IMR-90 (cell line): ENCODE measurements at regions not wholly inside any gene's neighbourhood (a gene's known extent, or its start where the extent isn't known, plus 50 kb on each side); places are given as distances from the start of the nearest gene placed in this dataset.

ENCODE experiments used
- ATAC-seq: fragments of 200-7000 bp; cut with Tn5 transposase; 2 replicates; pipeline ENCODE4 v1.9.1; 2020; ENCODE audit warnings: low read depth, mild to moderate bottlenecking, moderate library complexity
- BruUV-seq: library from RNA; stranded (reverse); fragments of 400-500 nt; replicated peaks from 2 replicates; lab custom pipeline; 2021; lab: Mats Ljungman, UMichigan
- CTCF ChIA-PET: fragments of 300-600 bp; formaldehyde crosslinking; extraction: SDS; loops from one replicate; lab custom pipeline; 2021; ENCODE audit warnings: antibody characterized with exemption; lab: Yijun Ruan, JAX
- POLR2A ChIA-PET: fragments of 300-600 bp; sonication (Branson Sonifier 250); formaldehyde crosslinking; loops from one replicate; lab custom pipeline; 2022; ENCODE audit warnings: antibody characterized with exemption; ENCODE audit not compliant: unreplicated experiment; lab: Charles Lee
- DNase-seq: peaks from one replicate; pipeline ENCODE4 v3.0.0; 2013
- H2AFZ ChIP-seq: replicated peaks from 2 replicates; pipeline ENCODE3; 2013; ENCODE audit warnings: low read length, mild to moderate bottlenecking; ENCODE audit not compliant: poor library complexity
- H2AK5ac ChIP-seq: 2 replicates; pipeline ENCODE4 v1.6.1; 2013; ENCODE audit warnings: low read depth, low read length, inconsistent platforms
- H2AK9ac ChIP-seq: replicated peaks from 2 replicates; pipeline ENCODE3; 2013; ENCODE audit warnings: mild to moderate bottlenecking, low read depth, low read length, moderate library complexity; ENCODE audit not compliant: poor library complexity
- H2BK120ac ChIP-seq: 2 replicates; pipeline ENCODE4 v1.6.1; 2013; ENCODE audit warnings: low read depth, low read length, inconsistent platforms
- H2BK15ac ChIP-seq: 3 replicates; pipeline ENCODE4 v1.6.1; 2013; ENCODE audit warnings: low read depth, low read length, inconsistent platforms
- H2BK20ac ChIP-seq: 2 replicates; pipeline ENCODE4 v1.6.1; 2013; ENCODE audit warnings: low read depth, mild to moderate bottlenecking, inconsistent platforms, low read length, moderate library complexity
- H2BK5ac ChIP-seq: 2 replicates; pipeline ENCODE4 v1.6.1; 2013; ENCODE audit warnings: mild to moderate bottlenecking, low read depth, low read length, inconsistent platforms; ENCODE audit not compliant: poor library complexity, severe bottlenecking
- H3K14ac ChIP-seq: replicated peaks from 2 replicates; pipeline ENCODE4 v1.6.1; 2013; ENCODE audit warnings: low read depth, low read length, inconsistent platforms
- H3K18ac ChIP-seq: 2 replicates; pipeline ENCODE4 v1.6.1; 2013; ENCODE audit warnings: low read depth, low read length, control low read depth
- H3K23ac ChIP-seq: 2 replicates; pipeline ENCODE4 v1.6.1; 2013; ENCODE audit warnings: low read depth, low read length, inconsistent platforms
- H3K27ac ChIP-seq: 2 replicates; pipeline ENCODE4 v1.5.1; 2013; ENCODE audit warnings: mild to moderate bottlenecking, control low read depth, low read length; ENCODE audit not compliant: insufficient read depth
- H3K27me3 ChIP-seq: 2 replicates; pipeline ENCODE4 v1.6.1; 2013; ENCODE audit warnings: low read length; ENCODE audit not compliant: control insufficient read depth, insufficient read depth
- H3K36me3 ChIP-seq: 2 replicates; pipeline ENCODE4 v1.6.1; 2013; ENCODE audit warnings: low read length, mixed read lengths; ENCODE audit not compliant: control insufficient read depth, insufficient read depth
- H3K4ac ChIP-seq: 2 replicates; pipeline ENCODE4 v1.6.1; 2013; ENCODE audit warnings: low read depth, low read length, inconsistent platforms
- H3K4me1 ChIP-seq: 2 replicates; pipeline ENCODE4 v1.6.1; 2013; ENCODE audit warnings: low read length, mixed read lengths; ENCODE audit not compliant: control insufficient read depth, insufficient read depth
- H3K4me2 ChIP-seq: 2 replicates; pipeline ENCODE4 v1.6.1; 2013; ENCODE audit warnings: low read depth, mild to moderate bottlenecking, control low read depth, low read length, moderate library complexity
- H3K4me3 ChIP-seq: 2 replicates; pipeline ENCODE4 v1.5.1; 2013; ENCODE audit warnings: low read depth, mild to moderate bottlenecking, control low read depth, low read length, moderate library complexity; ENCODE audit not compliant: insufficient read depth
- H3K56ac ChIP-seq: 2 replicates; pipeline ENCODE4 v1.6.1; 2013; ENCODE audit warnings: low read length, inconsistent platforms; ENCODE audit not compliant: insufficient read depth; ENCODE audit errors: extremely low read depth
- H3K79me1 ChIP-seq, 2 experiments: 2 replicates each; pipeline ENCODE4 v1.6.1; 2013; ENCODE audit warnings: low read length in 2 of 2, inconsistent platforms in 1 of 2, low read depth in 1 of 2
- H3K9ac ChIP-seq: 2 replicates; pipeline ENCODE4 v1.6.1; 2013; ENCODE audit warnings: low read depth, low read length, control low read depth
- H3K9me1 ChIP-seq: 2 replicates; pipeline ENCODE4 v1.6.1; 2013; ENCODE audit warnings: low read length, inconsistent platforms; ENCODE audit not compliant: insufficient read depth
- H3K9me3 ChIP-seq: 2 replicates; pipeline ENCODE4 v1.6.1; 2013; ENCODE audit warnings: low read length; ENCODE audit not compliant: control insufficient read depth, insufficient read depth
- H4K20me1 ChIP-seq: 2 replicates; pipeline ENCODE4 v1.6.1; 2013; ENCODE audit warnings: low read length, inconsistent platforms; ENCODE audit not compliant: insufficient read depth
- H4K5ac ChIP-seq: 2 replicates; pipeline ENCODE4 v1.6.1; 2013; ENCODE audit warnings: mild to moderate bottlenecking, low read depth, low read length, control low read depth
- H4K8ac ChIP-seq, 2 experiments: 2 replicates each; pipeline ENCODE4 v1.6.1; 2013; ENCODE audit warnings: low read depth in 2 of 2, low read length in 2 of 2, control low read depth in 1 of 2, inconsistent platforms in 1 of 2
- H4K91ac ChIP-seq: 2 replicates; pipeline ENCODE4 v1.6.1; 2013; ENCODE audit warnings: low read depth, low read length, inconsistent platforms; ENCODE audit not compliant: insufficient read depth
- BHLHE40 ChIP-seq: fragments of 150-350 bp; IDR thresholded peaks from 2 replicates; pipeline ENCODE4 v1.6.1; 2016; ENCODE audit warnings: mild to moderate bottlenecking, low read depth, low read length
- CEBPB ChIP-seq: IDR thresholded peaks from 2 replicates; pipeline ENCODE4 v1.6.1; 2012; ENCODE audit warnings: low read depth, low read length, improper control_type of control experiment
- CHD1 ChIP-seq: IDR thresholded peaks from 2 replicates; pipeline ENCODE4 v1.6.1; 2012; ENCODE audit warnings: low read depth, low read length, improper control_type of control experiment
- ELK1 ChIP-seq: fragments of 150-350 bp; IDR thresholded peaks from 2 replicates; pipeline ENCODE4 v1.6.1; 2016; ENCODE audit warnings: low read depth, mild to moderate bottlenecking, low read length, moderate library complexity, borderline replicate concordance
- FOS ChIP-seq: fragments of 150-350 bp; IDR thresholded peaks from 2 replicates; pipeline ENCODE4 v1.6.1; 2016; ENCODE audit warnings: low read depth, low read length
- MAFK ChIP-seq: IDR thresholded peaks from 2 replicates; pipeline ENCODE4 v1.6.1; 2012; ENCODE audit warnings: low read depth, low read length, improper control_type of control experiment
- MAZ ChIP-seq: IDR thresholded peaks from 2 replicates; pipeline ENCODE4 v1.6.1; 2012; ENCODE audit warnings: low read depth, mild to moderate bottlenecking, low read length, improper control_type of control experiment, moderate library complexity, borderline replicate concordance
- NFE2L2 ChIP-seq: fragments of 150-350 bp; IDR thresholded peaks from 2 replicates; pipeline ENCODE4 v1.6.1; 2016; ENCODE audit warnings: low read depth, mild to moderate bottlenecking, low read length
- POLR2A ChIP-seq: IDR thresholded peaks from 2 replicates; pipeline ENCODE4 v1.6.1; 2012; ENCODE audit warnings: mild to moderate bottlenecking, low read depth, low read length
- RCOR1 ChIP-seq: IDR thresholded peaks from 2 replicates; pipeline ENCODE4 v1.6.1; 2012; ENCODE audit warnings: mild to moderate bottlenecking, low read length, improper control_type of control experiment; ENCODE audit not compliant: insufficient replicate concordance
- RFX5 ChIP-seq: IDR thresholded peaks from 2 replicates; pipeline ENCODE4 v1.8.0; 2012; ENCODE audit warnings: low read depth, mild to moderate bottlenecking, low read length, moderate library complexity
- SMC3 ChIP-seq: fragments of 150-350 bp; IDR thresholded peaks from 2 replicates; pipeline ENCODE4 v1.6.1; 2016; ENCODE audit warnings: low read depth, mild to moderate bottlenecking, antibody characterized with exemption, low read length, moderate library complexity
- USF2 ChIP-seq: fragments of 150-350 bp; IDR thresholded peaks from 2 replicates; pipeline ENCODE4 v1.6.1; 2017; ENCODE audit warnings: mild to moderate bottlenecking, antibody characterized with exemption, low read length, low read depth
- WGBS, 2 experiments: methylation state at CpG; one replicate each; pipeline versions ENCODE4 v1.1.5 to v1.1.7; 2013; ENCODE audit warnings: missing lambda C conversion rate in 2 of 2; ENCODE audit not compliant: insufficient read length in 1 of 2; ENCODE audit errors: extremely low coverage in 2 of 2; 5-methylcytosine and 5-hydroxymethylcytosine counted together
- dilution Hi-C: fragments of 300-500 bp; cut with HindIII; formaldehyde crosslinking; loops from one replicate; pipeline ENCODE4 v1.14.3; 2018; ENCODE audit warnings: low sequenced_read_pairs; ENCODE audit not compliant: unreplicated experiment
- in situ Hi-C: fragments of 300-500 bp; cut with MboI; formaldehyde crosslinking; loops from 3 replicates; pipeline ENCODE4 v1.14.3; 2019; ENCODE audit warnings: low sequenced_read_pairs, inconsistent platforms, mixed read lengths
- intact Hi-C: fragments of 100-400 bp; cut with micrococcal nuclease; formaldehyde crosslinking; loops from 2 replicates; pipeline ENCODE4 v1.10.0; 2022

- TF ChIP-seq MAFK: no peak
These were observed 141.4 kb downstream of the CD83 start (continued) for GRCh38 chr6:14258695-14259593.

- BruUV-seq: no TSS peak
- no peak for TF ChIP-seq SMC3
- TF ChIP-seq BHLHE40: no peak
- TF ChIP-seq RFX5: no peak
- no peak for TF ChIP-seq CHD1
- no peak for TF ChIP-seq FOS
- no peak for TF ChIP-seq POLR2A
- no peak for TF ChIP-seq CEBPB
- TF ChIP-seq ELK1: no peak
- no peak for TF ChIP-seq NFE2L2
- TF ChIP-seq RCOR1: no peak
- TF ChIP-seq MAZ: no peak
- TF ChIP-seq USF2: no peak
These were observed 142.1 kb downstream of the CD83 start for GRCh38 chr6:14259594-14260152.

More at GRCh38 chr6:14259594-14260152, 142.1 kb downstream of the CD83 start:
- no peak overlapping the region for H4K8ac ChIP-seq
- no peak overlapping the region for H2AK5ac ChIP-seq
- no peak overlapping the region for H3K56ac ChIP-seq
- H2BK120ac ChIP-seq: no peak overlapping the region
- DNase-seq (no peak), ATAC-seq (no peak)
- no peaks in the 10 kb centered on the region for H3K36me3 ChIP-seq
- H3K79me1 ChIP-seq: no peaks in the 10 kb centered on the region
- CTCF ChIA-PET: no interaction called here
- H2AFZ ChIP-seq: no peak overlapping the region
- no peak overlapping the region for H4K91ac ChIP-seq
- no peak overlapping the region for H3K23ac ChIP-seq
- in situ Hi-C loops (no loop called here), intact Hi-C loops (no loop called here), dilution Hi-C loops (no loop called here)
- no peaks in the 10 kb centered on the region for H4K20me1 ChIP-seq
- POLR2A ChIA-PET: no interaction called here
- H3K4me2 ChIP-seq: no peak overlapping the region
- H3K4me1 ChIP-seq: no peaks in the 10 kb centered on the region
- H4K5ac ChIP-seq: no peak overlapping the region
- no peak overlapping the region for H3K14ac ChIP-seq
- no peak overlapping the region for H2BK20ac ChIP-seq
- no peak overlapping the region for H3K4ac ChIP-seq
- no peaks in the 10 kb centered on the region for H3K9me1 ChIP-seq
- peaks cover 9% of the 10 kb centered on the region for H3K9me3 ChIP-seq
- no peak overlapping the region for H3K9ac ChIP-seq
- H3K4me3 ChIP-seq: no peak overlapping the region
- H2BK15ac ChIP-seq: no peak overlapping the region
- H3K18ac ChIP-seq: no peak overlapping the region
- H3K27ac ChIP-seq: no peak overlapping the region
- no peak overlapping the region for H2BK5ac ChIP-seq
- H2AK9ac ChIP-seq: no peak overlapping the region
- 60% methylated on average over 6 of the region's 8 CpGs; no CpG with 5 or more reads in 1 of the 2 experiments for whole genome bisulfite sequencing, 2 experiments
- peaks cover 7% of the 10 kb centered on the region for H3K27me3 ChIP-seq
